ENCODE measurements at regions not wholly inside any gene's neighbourhood (a gene's known extent, or its start where the extent isn't known, plus 50 kb on each side); places are given as distances from the start of the nearest gene placed in this dataset.

- H3K4me3 ChIP-seq (ENCODE audit: low read depth, low read length), result no peak overlapping the region
- ChIA-PET CTCF (no interaction called here), POLR2A (no interaction called here)
- no peak for DNase-seq (ENCODE audit: low read depth, low spot score)
- TF ChIP-seq, protein P1, sequence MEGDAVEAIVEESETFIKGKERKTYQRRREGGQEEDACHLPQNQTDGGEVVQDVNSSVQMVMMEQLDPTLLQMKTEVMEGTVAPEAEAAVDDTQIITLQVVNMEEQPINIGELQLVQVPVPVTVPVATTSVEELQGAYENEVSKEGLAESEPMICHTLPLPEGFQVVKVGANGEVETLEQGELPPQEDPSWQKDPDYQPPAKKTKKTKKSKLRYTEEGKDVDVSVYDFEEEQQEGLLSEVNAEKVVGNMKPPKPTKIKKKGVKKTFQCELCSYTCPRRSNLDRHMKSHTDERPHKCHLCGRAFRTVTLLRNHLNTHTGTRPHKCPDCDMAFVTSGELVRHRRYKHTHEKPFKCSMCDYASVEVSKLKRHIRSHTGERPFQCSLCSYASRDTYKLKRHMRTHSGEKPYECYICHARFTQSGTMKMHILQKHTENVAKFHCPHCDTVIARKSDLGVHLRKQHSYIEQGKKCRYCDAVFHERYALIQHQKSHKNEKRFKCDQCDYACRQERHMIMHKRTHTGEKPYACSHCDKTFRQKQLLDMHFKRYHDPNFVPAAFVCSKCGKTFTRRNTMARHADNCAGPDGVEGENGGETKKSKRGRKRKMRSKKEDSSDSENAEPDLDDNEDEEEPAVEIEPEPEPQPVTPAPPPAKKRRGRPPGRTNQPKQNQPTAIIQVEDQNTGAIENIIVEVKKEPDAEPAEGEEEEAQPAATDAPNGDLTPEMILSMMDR (IDR thresholded peaks at IDR 0.05; ENCODE audit: insufficient read depth, low read length, missing control alignments), result no peak
Measured at GRCh38 chr10:111186358-111186757, 109.5 kb downstream of the ADRA2A start.

DNA sequence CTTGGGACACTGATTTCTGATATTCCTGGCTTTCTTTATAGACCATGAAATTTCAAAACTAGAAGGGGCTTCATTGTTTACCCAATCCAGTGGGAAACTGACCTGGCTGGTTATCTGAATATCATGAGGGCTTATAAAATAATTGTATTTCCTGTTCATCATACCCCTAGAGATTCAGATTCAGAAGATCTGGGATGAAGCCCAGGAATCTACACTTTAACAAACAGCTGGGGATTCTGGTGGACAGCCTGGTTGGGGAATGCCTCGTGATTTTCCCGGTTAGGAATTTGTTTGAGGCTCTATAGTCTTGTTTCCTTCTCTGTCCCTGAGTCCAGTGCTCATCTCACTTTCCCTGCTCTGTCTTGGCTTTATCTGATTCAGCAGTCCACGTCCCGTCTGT lies 110.3 kb downstream of the ADRA2A start:
- POLR2A ChIA-PET, result no interaction called here
- TF ChIP-seq, protein P1 (IDR thresholded peaks at IDR 0.05; ENCODE audit: insufficient read depth, low read length, missing control alignments), result no peak
- no peak overlapping the region for H3K4me3 ChIP-seq (ENCODE audit: low read depth, low read length)
- DNase-seq (ENCODE audit: low read depth, low spot score), result no peak
- CTCF ChIA-PET, result no interaction called here

DNA sequence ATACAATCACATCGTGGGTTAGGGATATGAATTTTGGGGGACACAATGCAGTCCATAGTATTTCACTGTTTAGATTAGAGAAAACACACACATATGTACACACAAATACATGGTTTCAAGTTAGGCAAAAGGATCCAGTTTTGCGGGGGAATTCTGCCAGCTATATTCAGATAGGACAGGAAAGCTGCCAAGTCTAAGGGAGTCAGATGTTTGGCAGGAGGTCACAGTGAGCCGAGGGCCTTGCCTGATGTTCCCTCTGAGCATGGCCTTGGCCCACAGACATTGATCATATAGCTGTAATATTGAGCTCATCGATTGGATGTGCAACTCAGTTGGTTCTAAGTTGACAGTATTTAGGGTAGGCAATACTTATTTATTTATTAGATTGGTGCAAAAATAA lies 122.8 kb downstream of the ADRA2A start:
- TF ChIP-seq, protein P1 (IDR thresholded peaks at IDR 0.05; ENCODE audit: insufficient read depth, low read length, missing control alignments), result no peak
- H3K4me3 ChIP-seq (ENCODE audit: low read depth, low read length), result no peak overlapping the region
- ChIA-PET CTCF (no interaction called here), POLR2A (no interaction called here)
- no peak for DNase-seq (ENCODE audit: low read depth, low spot score)

DNA sequence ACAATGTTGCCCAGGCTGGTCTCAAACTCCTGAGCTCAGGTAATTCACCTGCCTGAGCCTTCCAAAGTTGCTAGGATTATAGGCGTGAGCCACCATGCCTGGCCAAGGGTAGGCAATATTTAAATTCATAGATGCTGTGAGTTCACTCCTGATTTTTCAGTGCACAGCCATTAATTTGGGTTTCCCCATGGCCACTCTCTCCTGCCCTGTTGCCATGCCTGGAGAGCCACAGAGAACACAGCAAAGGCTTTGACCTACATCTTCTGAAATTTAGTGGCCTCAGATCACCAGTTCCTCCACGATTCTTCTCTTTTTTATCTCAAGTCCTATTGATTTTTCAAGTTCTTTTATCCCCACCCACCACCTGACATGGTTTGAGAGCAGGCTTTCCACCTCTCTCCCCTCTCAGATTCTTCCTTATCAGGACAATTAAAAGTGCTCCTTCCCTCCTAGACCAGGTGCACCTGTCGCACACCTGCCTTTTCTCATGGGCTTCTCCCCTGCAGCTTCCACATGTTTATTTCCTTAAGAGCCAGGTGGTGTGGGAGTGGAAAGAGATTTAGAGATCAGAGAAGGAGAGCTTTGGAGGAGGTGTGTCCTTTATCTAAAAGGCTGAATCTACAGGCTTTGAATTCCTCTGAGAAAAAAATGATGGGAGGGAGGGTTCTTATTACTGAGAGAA lies 123.8 kb downstream of the ADRA2A start:
- ChIA-PET CTCF (no interaction called here), POLR2A (no interaction called here)

GRCh38 chr10:111203615-111204014 lies 126.8 kb downstream of the ADRA2A start:
- TF ChIP-seq, protein P1 (IDR thresholded peaks at IDR 0.05; ENCODE audit: insufficient read depth, low read length, missing control alignments), result no peak
- H3K4me3 ChIP-seq (ENCODE audit: low read depth, low read length), result no peak overlapping the region
- CTCF ChIA-PET, result no interaction called here
- DNase-seq (ENCODE audit: low read depth, low spot score), result no peak
- POLR2A ChIA-PET, result no interaction called here

More for the DNA sequence above, 123.8 kb downstream of the ADRA2A start:
- DNase-seq (ENCODE audit: low read depth, low spot score), result no peak
- TF ChIP-seq, protein P1 (IDR thresholded peaks at IDR 0.05; ENCODE audit: insufficient read depth, low read length, missing control alignments), result no peak
- no peak overlapping the region for H3K4me3 ChIP-seq (ENCODE audit: low read depth, low read length)

GRCh38 chr10:111204838-111205237 lies 128.0 kb downstream of the ADRA2A start:
- TF ChIP-seq, protein P1 (IDR thresholded peaks at IDR 0.05; ENCODE audit: insufficient read depth, low read length, missing control alignments), result no peak
- ChIA-PET POLR2A (no interaction called here), CTCF (no interaction called here)

More at GRCh38 chr10:111204838-111205237, 128.0 kb downstream of the ADRA2A start:
- no peak for DNase-seq (ENCODE audit: low read depth, low spot score)
- no peak overlapping the region for H3K4me3 ChIP-seq (ENCODE audit: low read depth, low read length)

Measured in AG04449 (cell line).